ENCODE measurements at regions not wholly inside any gene's neighbourhood (a gene's known extent, or its start where the extent isn't known, plus 50 kb on each side); places are given as distances from the start of the nearest gene placed in this dataset.

DNA sequence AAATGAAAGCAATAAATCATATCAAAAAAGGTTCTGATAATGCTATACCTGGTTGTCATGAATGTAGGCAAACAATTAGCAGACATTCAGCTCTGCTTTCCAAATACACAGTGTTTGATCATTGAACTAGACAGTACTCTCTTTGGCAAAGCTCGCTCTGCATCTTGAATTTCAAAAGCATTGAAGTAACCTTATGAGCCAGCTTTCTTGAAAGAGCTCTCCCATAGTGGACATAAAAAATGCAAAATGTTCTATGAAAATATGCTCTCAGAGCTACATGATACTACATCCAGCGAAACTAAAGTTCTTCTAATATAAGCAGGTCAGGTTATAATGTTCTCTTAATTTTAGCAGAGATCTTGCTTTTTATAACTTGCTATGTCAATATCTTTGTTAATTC is 533.4 kb downstream of the CSNK1G3 start:
- H3K9me3 ChIP-seq (ENCODE audit: insufficient read depth, low read depth, low read length), result peaks cover 8% of the 10 kb centered on the region; the same call in 1 of the 2 replicates
- H3K27me3 ChIP-seq (ENCODE audit: insufficient read depth, low read length), result no peaks in the 10 kb centered on the region
- H3K4me3 ChIP-seq (ENCODE audit: low read length), result no peak overlapping the region
- no peaks in the 10 kb centered on the region for H3K36me3 ChIP-seq (ENCODE audit: insufficient read depth, low read length)
- no peak overlapping the region for H3K9ac ChIP-seq (ENCODE audit: low read depth, low read length)
- 97% methylated on average over 1 of the region's 2 CpGs for WGBS
- H3K4me1 ChIP-seq (ENCODE audit: insufficient read depth, low read length), result no peaks in the 10 kb centered on the region; the same call in 1 of the 2 replicates
- H3K27ac ChIP-seq (ENCODE audit: low read depth, low read length), result no peak overlapping the region

DNA sequence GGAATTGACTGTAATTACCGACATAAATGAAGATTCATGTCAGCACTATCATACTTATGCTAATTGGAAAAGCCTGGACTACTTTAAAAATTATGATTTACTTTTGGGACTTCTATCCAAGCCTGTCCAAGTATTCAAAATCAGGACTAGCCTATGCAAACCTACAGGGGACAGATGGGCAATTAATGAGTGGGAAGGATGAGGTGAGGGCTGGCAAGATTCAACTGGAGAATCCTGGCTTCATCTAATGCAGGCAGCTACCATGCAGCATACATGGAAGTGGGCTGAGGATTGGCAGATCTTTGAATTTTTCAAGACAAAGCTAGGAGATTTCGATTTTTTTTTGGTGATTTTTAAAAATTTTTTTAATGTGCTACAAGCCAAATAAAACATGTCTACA is 532.6 kb downstream of the CSNK1G3 start:
- H3K9ac ChIP-seq (ENCODE audit: low read depth, low read length), result no peak overlapping the region
- no peak overlapping the region for H3K27ac ChIP-seq (ENCODE audit: low read depth, low read length)
- no peaks in the 10 kb centered on the region for H3K27me3 ChIP-seq (ENCODE audit: insufficient read depth, low read length)
- H3K4me3 ChIP-seq (ENCODE audit: low read length), result no peak overlapping the region
- WGBS, result 94% methylated on average over 2 of the region's 2 CpGs
- H3K9me3 ChIP-seq (ENCODE audit: insufficient read depth, low read depth, low read length), result peaks cover 8% of the 10 kb centered on the region; the same call in 1 of the 2 replicates
- H3K36me3 ChIP-seq (ENCODE audit: insufficient read depth, low read length), result no peaks in the 10 kb centered on the region
- H3K4me1 ChIP-seq (ENCODE audit: insufficient read depth, low read length), result no peaks in the 10 kb centered on the region; the same call in 1 of the 2 replicates

- Histone ChIP-seq H3K36me3 (ENCODE audit: insufficient read depth, low read length) (no peaks in the 10 kb centered on the region), H3K9ac (ENCODE audit: low read depth, low read length) (no peak overlapping the region), H3K27me3 (ENCODE audit: insufficient read depth, low read length) (no peaks in the 10 kb centered on the region), H3K4me3 (ENCODE audit: low read length) (no peak overlapping the region), H3K27ac (ENCODE audit: low read depth, low read length) (no peak overlapping the region), H3K9me3 (ENCODE audit: insufficient read depth, low read depth, low read length) (peaks cover 8% of the 10 kb centered on the region; the same call in 1 of the 2 replicates), H3K4me1 (ENCODE audit: insufficient read depth, low read length) (no peaks in the 10 kb centered on the region; the same call in 1 of the 2 replicates)
- WGBS, result 98% methylated on average over 1 of the region's 1 CpG
These were observed 531.5 kb downstream of the CSNK1G3 start for GRCh38 chr5:124043456-124043855.

DNA sequence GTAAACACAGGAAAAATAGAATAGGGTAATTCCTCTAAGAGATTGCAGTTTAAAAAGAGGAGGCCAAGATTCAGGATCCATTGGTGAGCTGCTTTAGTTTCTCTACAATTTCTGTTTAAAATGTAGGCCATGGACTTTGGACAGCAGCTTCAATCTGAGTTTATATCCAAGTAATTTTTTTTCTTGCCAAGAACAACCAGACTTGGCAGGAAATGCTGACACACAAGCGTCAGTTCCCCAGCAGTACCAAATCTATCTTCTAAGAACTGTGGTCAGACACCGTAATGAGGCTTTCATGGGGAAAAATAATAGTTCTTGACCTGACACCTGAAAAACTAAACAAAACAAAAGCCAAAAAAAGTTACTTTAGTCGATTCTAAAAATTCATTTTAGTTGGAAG is 528.8 kb downstream of the CSNK1G3 start:
- Histone ChIP-seq H3K4me1 (ENCODE audit: insufficient read depth, low read length) (peaks cover 4% of the 10 kb centered on the region), H3K27ac (ENCODE audit: low read depth, low read length) (no peak overlapping the region), H3K4me3 (ENCODE audit: low read length) (no peak overlapping the region), H3K36me3 (ENCODE audit: insufficient read depth, low read length) (no peaks in the 10 kb centered on the region), H3K9me3 (ENCODE audit: insufficient read depth, low read depth, low read length) (peaks cover 8% of the 10 kb centered on the region; the same call in 1 of the 2 replicates), H3K9ac (ENCODE audit: low read depth, low read length) (no peak overlapping the region), H3K27me3 (ENCODE audit: insufficient read depth, low read length) (no peaks in the 10 kb centered on the region)
- 94% methylated on average over 2 of the region's 3 CpGs for WGBS

- H3K9ac ChIP-seq (ENCODE audit: low read depth, low read length), result no peak overlapping the region
- no peaks in the 10 kb centered on the region for H3K36me3 ChIP-seq (ENCODE audit: insufficient read depth, low read length)
- H3K9me3 ChIP-seq (ENCODE audit: insufficient read depth, low read depth, low read length), result peaks cover 8% of the 10 kb centered on the region; the same call in 1 of the 2 replicates
- WGBS, result 100% methylated on average over 1 of the region's 1 CpG
- no peaks in the 10 kb centered on the region for H3K27me3 ChIP-seq (ENCODE audit: insufficient read depth, low read length)
- H3K4me1 ChIP-seq (ENCODE audit: insufficient read depth, low read length), result peaks cover 7% of the 10 kb centered on the region; the same call in 1 of the 2 replicates
- H3K27ac ChIP-seq (ENCODE audit: low read depth, low read length), result no peak overlapping the region
- no peak overlapping the region for H3K4me3 ChIP-seq (ENCODE audit: low read length)
These were observed 527.4 kb downstream of the CSNK1G3 start for GRCh38 chr5:124039410-124039809.

GRCh38 chr5:124036786-124037185 is 524.8 kb downstream of the CSNK1G3 start:
- H3K4me1 ChIP-seq (ENCODE audit: insufficient read depth, low read length), result peaks cover 11% of the 10 kb centered on the region; the same call in 1 of the 2 replicates
- H3K36me3 ChIP-seq (ENCODE audit: insufficient read depth, low read length), result no peaks in the 10 kb centered on the region
- no peaks in the 10 kb centered on the region for H3K9me3 ChIP-seq (ENCODE audit: insufficient read depth, low read depth, low read length)
- H3K4me3 ChIP-seq (ENCODE audit: low read length), result no peak overlapping the region
- no peaks in the 10 kb centered on the region for H3K27me3 ChIP-seq (ENCODE audit: insufficient read depth, low read length)
- H3K27ac ChIP-seq (ENCODE audit: low read depth, low read length), result no peak overlapping the region
- H3K9ac ChIP-seq (ENCODE audit: low read depth, low read length), result no peak overlapping the region

DNA sequence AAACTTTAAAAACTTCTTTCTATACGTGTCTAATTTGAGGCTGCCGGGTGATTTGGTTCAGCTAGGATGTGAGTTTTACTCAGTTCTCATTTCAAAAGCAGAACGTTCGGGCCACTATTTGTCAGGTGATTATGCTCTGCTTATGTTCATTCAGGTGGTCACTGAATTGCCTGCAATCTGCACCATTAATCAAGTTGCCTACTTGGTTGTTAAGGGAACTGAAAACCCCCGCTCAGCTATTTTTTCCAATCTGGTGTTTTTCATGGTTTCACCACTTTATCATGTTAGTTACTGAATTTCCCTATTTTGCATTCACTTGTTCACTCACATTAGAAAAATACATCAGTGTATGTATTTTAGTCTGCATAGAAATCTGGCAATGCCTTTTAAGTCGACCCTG is 523.0 kb downstream of the CSNK1G3 start:
- 94% methylated on average over 6 of the region's 6 CpGs for WGBS
- H3K9ac ChIP-seq (ENCODE audit: low read depth, low read length), result no peak overlapping the region

GRCh38 chr5:124034083-124034700 is 522.2 kb downstream of the CSNK1G3 start:
- Histone ChIP-seq H3K27ac (ENCODE audit: low read depth, low read length) (no peak overlapping the region), H3K4me1 (ENCODE audit: insufficient read depth, low read length) (peaks cover 11% of the 10 kb centered on the region; the same call in 1 of the 2 replicates), H3K27me3 (ENCODE audit: insufficient read depth, low read length) (no peaks in the 10 kb centered on the region), H3K9ac (ENCODE audit: low read depth, low read length) (no peak overlapping the region), H3K9me3 (ENCODE audit: insufficient read depth, low read depth, low read length) (no peaks in the 10 kb centered on the region), H3K4me3 (ENCODE audit: low read length) (no peak overlapping the region), H3K36me3 (ENCODE audit: insufficient read depth, low read length) (no peaks in the 10 kb centered on the region)
- WGBS, result 74% methylated on average over 5 of the region's 5 CpGs

More for the DNA sequence above, 523.0 kb downstream of the CSNK1G3 start:
- H3K27ac ChIP-seq (ENCODE audit: low read depth, low read length), result no peak overlapping the region
- H3K27me3 ChIP-seq (ENCODE audit: insufficient read depth, low read length), result no peaks in the 10 kb centered on the region
- H3K4me3 ChIP-seq (ENCODE audit: low read length), result no peak overlapping the region
- peaks cover 11% of the 10 kb centered on the region; the same call in 1 of the 2 replicates for H3K4me1 ChIP-seq (ENCODE audit: insufficient read depth, low read length)
- H3K9me3 ChIP-seq (ENCODE audit: insufficient read depth, low read depth, low read length), result no peaks in the 10 kb centered on the region
- H3K36me3 ChIP-seq (ENCODE audit: insufficient read depth, low read length), result no peaks in the 10 kb centered on the region

DNA sequence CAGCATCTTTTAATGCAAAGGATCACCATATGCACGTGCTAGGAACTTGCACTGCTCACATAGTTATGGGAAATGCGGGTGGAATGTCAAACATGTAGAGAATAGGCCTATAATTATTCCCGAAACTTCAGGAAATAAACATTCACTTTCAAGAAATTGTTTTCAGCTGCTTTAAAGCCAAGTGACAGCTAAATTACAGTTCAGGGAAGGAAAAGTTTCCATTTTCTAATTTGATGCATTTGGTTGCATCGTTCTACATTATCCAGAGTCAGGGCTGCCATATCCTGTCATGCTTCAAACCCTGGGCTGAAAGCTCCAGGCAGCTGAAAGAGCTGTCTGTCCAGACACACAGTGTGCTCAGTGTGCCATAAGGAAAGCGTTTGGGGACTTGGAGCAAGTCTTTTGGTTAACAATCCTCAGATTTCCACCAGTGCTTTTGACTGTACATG is 518.1 kb downstream of the CSNK1G3 start:
- WGBS, result 93% methylated on average over 5 of the region's 5 CpGs
- no peak overlapping the region for H3K4me3 ChIP-seq (ENCODE audit: low read length)
- peaks cover 14% of the 10 kb centered on the region for H3K4me1 ChIP-seq (ENCODE audit: insufficient read depth, low read length)

GRCh38 chr5:124027441-124027840 is 515.5 kb downstream of the CSNK1G3 start:
- H3K27me3 ChIP-seq (ENCODE audit: insufficient read depth, low read length), result no peaks in the 10 kb centered on the region

More for the DNA sequence above, 518.1 kb downstream of the CSNK1G3 start:
- Histone ChIP-seq H3K36me3 (ENCODE audit: insufficient read depth, low read length) (no peaks in the 10 kb centered on the region), H3K27me3 (ENCODE audit: insufficient read depth, low read length) (no peaks in the 10 kb centered on the region), H3K27ac (ENCODE audit: low read depth, low read length) (no peak overlapping the region), H3K9me3 (ENCODE audit: insufficient read depth, low read depth, low read length) (no peaks in the 10 kb centered on the region), H3K9ac (ENCODE audit: low read depth, low read length) (no peak overlapping the region)

GRCh38 chr5:124025306-124025845 is 513.4 kb downstream of the CSNK1G3 start:
- peak overlapping the region; percentile 51; the same call in 1 of the 2 replicates for H3K27ac ChIP-seq (ENCODE audit: low read depth, low read length)
- no peaks in the 10 kb centered on the region; the same call in 1 of the 2 replicates for H3K9me3 ChIP-seq (ENCODE audit: insufficient read depth, low read depth, low read length)
- no peaks in the 10 kb centered on the region for H3K27me3 ChIP-seq (ENCODE audit: insufficient read depth, low read length)
- H3K9ac ChIP-seq (ENCODE audit: low read depth, low read length), result no peak overlapping the region
- no peak overlapping the region for H3K4me3 ChIP-seq (ENCODE audit: low read length)
- H3K36me3 ChIP-seq (ENCODE audit: insufficient read depth, low read length), result no peaks in the 10 kb centered on the region
- WGBS, result 45% methylated on average over 6 of the region's 6 CpGs
- peaks cover 18% of the 10 kb centered on the region for H3K4me1 ChIP-seq (ENCODE audit: insufficient read depth, low read length)

More at GRCh38 chr5:124027441-124027840, 515.5 kb downstream of the CSNK1G3 start:
- Histone ChIP-seq H3K27ac (ENCODE audit: low read depth, low read length) (no peak overlapping the region), H3K9ac (ENCODE audit: low read depth, low read length) (no peak overlapping the region), H3K4me3 (ENCODE audit: low read length) (no peak overlapping the region), H3K36me3 (ENCODE audit: insufficient read depth, low read length) (no peaks in the 10 kb centered on the region), H3K4me1 (ENCODE audit: insufficient read depth, low read length) (peaks cover 18% of the 10 kb centered on the region), H3K9me3 (ENCODE audit: insufficient read depth, low read depth, low read length) (no peaks in the 10 kb centered on the region)
- 88% methylated on average over 3 of the region's 3 CpGs for WGBS

Measured in HUES64 (cell line).